PFSK-1 (cell line): ENCODE measurements at regions not wholly inside any gene's neighbourhood (a gene's known extent, or its start where the extent isn't known, plus 50 kb on each side); places are given as distances from the start of the nearest gene placed in this dataset.

Experiments
- FOXP2 ChIP-seq: optimal IDR thresholded peaks from 2 replicates; pipeline ENCODE3; 2011; ENCODE audit warnings: borderline replicate concordance, control low read depth, inconsistent platforms; ENCODE audit not compliant: insufficient read depth; ENCODE audit errors: extremely low read length, extremely low read depth
- POLR2AphosphoS5 ChIP-seq: IDR thresholded peaks from 2 replicates; pipeline ENCODE4 v1.6.1; 2012; ENCODE audit warnings: low read depth, mild to moderate bottlenecking, control low read depth, low read length, moderate library complexity
- REST ChIP-seq, 2 experiments: IDR thresholded peaks; 2 replicates each; pipeline versions ENCODE4 v1.6.1 to v1.8.0; 2011 to 2012; ENCODE audit warnings: low read depth in 2 of 2, low read length in 2 of 2, control low read depth in 1 of 2, inconsistent platforms in 1 of 2, mild to moderate bottlenecking in 1 of 2, moderate library complexity in 1 of 2; ENCODE audit not compliant: insufficient read depth in 1 of 2
- SIN3A ChIP-seq: IDR thresholded peaks from 2 replicates; pipeline ENCODE4 v1.6.1; 2012; ENCODE audit warnings: mild to moderate bottlenecking, low read length, moderate library complexity, borderline replicate concordance; ENCODE audit not compliant: insufficient read depth
- TAF1 ChIP-seq: IDR thresholded peaks from 2 replicates; pipeline ENCODE4 v1.6.1; 2012; ENCODE audit warnings: low read length, control low read depth, borderline replicate concordance; ENCODE audit not compliant: insufficient read depth

- TF ChIP-seq REST (IDR thresholded peaks at IDR 0.05; ENCODE audit: insufficient read depth in 1 of 2, low read depth in 2 of 2, low read length in 2 of 2) (no peak), TAF1 (no peak), SIN3A (no peak), POLR2AphosphoS5 (no peak), FOXP2 (no peak)
These were observed 74.0 kb upstream of the LIPC start for GRCh38 chr15:58357529-58358476.

- TF ChIP-seq POLR2AphosphoS5 (no peak), TAF1 (no peak), REST (IDR thresholded peaks at IDR 0.05; ENCODE audit: insufficient read depth in 1 of 2, low read depth in 2 of 2, low read length in 2 of 2) (no peak), FOXP2 (no peak), SIN3A (no peak)
These were observed 71.2 kb upstream of the LIPC start for GRCh38 chr15:58360421-58361090.

- no peak for TF ChIP-seq FOXP2
- no peak for TF ChIP-seq SIN3A
- TF ChIP-seq REST (IDR thresholded peaks at IDR 0.05; ENCODE audit: insufficient read depth in 1 of 2, low read depth in 2 of 2, low read length in 2 of 2), result no peak
- TF ChIP-seq TAF1, result no peak
- TF ChIP-seq POLR2AphosphoS5, result no peak
These were observed 70.5 kb upstream of the LIPC start for GRCh38 chr15:58361273-58361759.

DNA sequence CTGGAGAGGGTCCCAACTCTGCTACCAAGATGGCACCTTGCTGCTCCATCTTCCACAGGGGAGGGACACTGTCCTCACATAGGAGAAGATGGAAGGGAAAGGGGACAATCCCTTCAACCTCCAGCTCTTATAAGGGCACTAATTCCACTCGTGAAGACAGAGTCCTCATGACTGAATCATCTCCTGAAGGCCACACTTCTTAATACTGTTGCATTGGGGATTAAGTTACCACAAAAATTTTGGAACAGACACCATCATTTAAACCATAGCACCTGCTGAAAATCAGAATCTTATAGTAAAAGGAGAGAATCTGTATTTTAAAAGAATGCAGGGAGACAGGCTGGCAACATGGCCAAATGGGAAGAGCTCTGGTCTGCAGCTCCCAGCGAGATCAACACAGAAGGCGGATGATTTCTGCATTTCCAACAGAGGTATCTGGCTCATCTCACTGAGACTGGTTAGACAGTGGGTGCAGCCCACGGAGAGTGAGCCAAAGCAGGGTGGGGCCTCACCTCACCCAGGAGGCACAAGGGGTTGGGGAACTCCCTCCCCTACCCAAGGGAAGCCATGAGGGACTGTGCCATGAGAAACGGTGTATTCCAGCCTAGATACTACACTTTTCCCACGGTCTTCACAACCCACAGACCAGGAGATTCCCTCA is 69.4 kb upstream of the LIPC start:
- TF ChIP-seq TAF1 (no peak), SIN3A (no peak), POLR2AphosphoS5 (no peak), REST (IDR thresholded peaks at IDR 0.05; ENCODE audit: insufficient read depth in 1 of 2, low read depth in 2 of 2, low read length in 2 of 2) (no peak), FOXP2 (no peak)
